ENCODE measurements at regions not wholly inside any gene's neighbourhood (a gene's known extent, or its start where the extent isn't known, plus 50 kb on each side); places are given as distances from the start of the nearest gene placed in this dataset.

DNA sequence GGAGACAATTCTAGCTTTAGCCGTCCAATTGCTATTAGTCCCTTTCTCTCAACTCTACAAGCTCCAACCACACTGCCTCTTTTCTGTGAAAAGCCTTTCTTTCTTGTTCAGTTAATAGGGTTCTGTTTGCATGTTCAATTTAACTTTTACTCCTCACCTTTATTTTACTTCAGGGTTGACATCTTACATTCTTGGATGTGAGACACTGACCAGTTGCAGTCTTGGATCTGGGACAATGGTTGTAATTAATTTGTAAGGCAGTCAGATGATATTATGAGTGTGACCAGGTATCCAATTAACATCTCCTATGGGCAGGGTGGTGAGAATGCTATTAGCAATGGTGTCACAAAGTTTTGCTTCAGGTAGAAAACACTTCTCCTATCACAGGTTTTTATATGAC, 774.5 kb downstream of the TLR4 start:
- FAIRE-seq, result no peak

DNA sequence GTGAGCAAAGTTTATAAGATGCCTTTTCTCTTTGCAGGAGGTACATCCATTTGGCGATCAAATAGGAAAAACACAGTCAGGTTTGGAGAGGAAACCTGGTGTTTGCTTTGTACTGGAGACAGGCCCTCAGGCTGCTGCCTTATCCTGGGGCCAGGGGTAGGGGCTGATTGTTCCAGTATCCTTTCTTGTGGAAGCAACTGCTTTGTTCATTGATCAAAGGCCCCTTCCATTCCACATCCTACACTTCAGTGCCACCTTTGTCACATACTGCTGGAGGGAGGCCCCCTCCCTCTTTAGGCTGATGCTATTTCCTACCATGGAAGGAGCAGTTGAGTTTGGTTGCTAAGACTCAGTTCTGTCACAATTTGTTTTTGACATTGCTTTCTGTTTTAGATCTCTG, 778.1 kb downstream of the TLR4 start:
- Histone ChIP-seq H3K27me3 (no peaks in the 10 kb centered on the region), H3K36me3 (no peaks in the 10 kb centered on the region), H3K27ac (no peak overlapping the region), H3K9me3 (no peaks in the 10 kb centered on the region), H3K4me3 (no peak overlapping the region), H3K4me1 (no peaks in the 10 kb centered on the region)
- no peak for FAIRE-seq
- no peak for ATAC-seq
- TF ChIP-seq, protein P1, sequence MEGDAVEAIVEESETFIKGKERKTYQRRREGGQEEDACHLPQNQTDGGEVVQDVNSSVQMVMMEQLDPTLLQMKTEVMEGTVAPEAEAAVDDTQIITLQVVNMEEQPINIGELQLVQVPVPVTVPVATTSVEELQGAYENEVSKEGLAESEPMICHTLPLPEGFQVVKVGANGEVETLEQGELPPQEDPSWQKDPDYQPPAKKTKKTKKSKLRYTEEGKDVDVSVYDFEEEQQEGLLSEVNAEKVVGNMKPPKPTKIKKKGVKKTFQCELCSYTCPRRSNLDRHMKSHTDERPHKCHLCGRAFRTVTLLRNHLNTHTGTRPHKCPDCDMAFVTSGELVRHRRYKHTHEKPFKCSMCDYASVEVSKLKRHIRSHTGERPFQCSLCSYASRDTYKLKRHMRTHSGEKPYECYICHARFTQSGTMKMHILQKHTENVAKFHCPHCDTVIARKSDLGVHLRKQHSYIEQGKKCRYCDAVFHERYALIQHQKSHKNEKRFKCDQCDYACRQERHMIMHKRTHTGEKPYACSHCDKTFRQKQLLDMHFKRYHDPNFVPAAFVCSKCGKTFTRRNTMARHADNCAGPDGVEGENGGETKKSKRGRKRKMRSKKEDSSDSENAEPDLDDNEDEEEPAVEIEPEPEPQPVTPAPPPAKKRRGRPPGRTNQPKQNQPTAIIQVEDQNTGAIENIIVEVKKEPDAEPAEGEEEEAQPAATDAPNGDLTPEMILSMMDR (IDR thresholded peaks at IDR 0.05), result no peak
- intact Hi-C loops (cut with DNase I), result no loop called here
- DNase-seq, result no peak
- 67 to 84% methylated on average over 1 of the region's 1 CpG for WGBS, 2 donors

More for the DNA sequence above, 774.5 kb downstream of the TLR4 start:
- Histone ChIP-seq H3K27ac (no peak overlapping the region), H3K4me3 (no peak overlapping the region), H3K27me3 (no peaks in the 10 kb centered on the region), H3K36me3 (no peaks in the 10 kb centered on the region), H3K9me3 (no peaks in the 10 kb centered on the region), H3K4me1 (no peaks in the 10 kb centered on the region)
- WGBS, 2 donors, result 33 to 59% methylated on average over 1 of the region's 1 CpG
- TF ChIP-seq, protein P1 (IDR thresholded peaks at IDR 0.05), result no peak
- DNase-seq (no peak), ATAC-seq (no peak)
- intact Hi-C loops (cut with DNase I), result no loop called here

DNA sequence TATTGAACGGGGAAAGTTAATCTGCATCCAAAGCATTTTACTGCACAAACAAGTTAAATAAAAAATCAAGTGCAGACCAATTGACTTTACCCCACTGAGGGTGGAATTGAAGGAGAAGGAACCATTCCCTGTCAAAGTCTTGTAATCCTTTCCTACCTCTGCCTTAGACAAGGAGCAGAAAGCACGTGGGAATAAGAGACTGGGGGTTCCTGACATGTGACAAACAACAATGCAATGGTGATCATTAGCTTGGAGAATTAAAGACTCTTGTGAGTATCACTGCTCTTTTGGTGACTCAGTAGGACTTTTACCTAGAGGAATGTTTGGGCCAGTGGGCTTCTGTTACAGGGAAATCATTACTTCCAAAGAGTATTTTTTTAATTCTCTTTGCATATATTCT, 779.5 kb downstream of the TLR4 start:
- H3K27me3 ChIP-seq, result no peaks in the 10 kb centered on the region
- TF ChIP-seq, protein P1 (IDR thresholded peaks at IDR 0.05), result no peak
- no peak for FAIRE-seq
- DNase-seq, result no peak
- no peak for ATAC-seq
- intact Hi-C loops (cut with DNase I), result no loop called here
- no peaks in the 10 kb centered on the region for H3K36me3 ChIP-seq
- H3K27ac ChIP-seq, result no peak overlapping the region
- no peaks in the 10 kb centered on the region for H3K4me1 ChIP-seq
- no peak overlapping the region for H3K4me3 ChIP-seq
- 26 to 32% methylated on average over 2 of the region's 2 CpGs for WGBS, 2 donors
- no peaks in the 10 kb centered on the region for H3K9me3 ChIP-seq

DNA sequence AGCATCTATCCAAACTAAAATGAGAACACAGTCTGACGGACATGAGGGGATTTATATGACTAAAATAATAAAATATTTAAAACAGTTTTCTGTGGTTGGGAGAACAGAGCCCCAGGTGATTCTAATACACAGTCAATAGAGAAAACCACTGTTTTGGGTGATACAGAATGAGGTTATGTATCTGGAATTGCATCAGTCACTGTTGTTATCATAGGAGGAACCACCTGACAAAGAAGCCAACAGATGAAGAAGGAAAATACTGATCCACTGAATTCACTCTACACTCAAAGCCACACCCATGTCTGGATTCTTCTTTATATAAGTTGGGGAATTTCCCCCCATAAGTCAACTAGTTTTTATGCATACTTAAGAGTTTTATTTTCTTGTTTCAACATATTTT, 799.0 kb downstream of the TLR4 start:
- no peak for FAIRE-seq
- no peak for ATAC-seq
- 20 to 46% methylated on average over 1 of the region's 1 CpG for WGBS, 2 donors

DNA sequence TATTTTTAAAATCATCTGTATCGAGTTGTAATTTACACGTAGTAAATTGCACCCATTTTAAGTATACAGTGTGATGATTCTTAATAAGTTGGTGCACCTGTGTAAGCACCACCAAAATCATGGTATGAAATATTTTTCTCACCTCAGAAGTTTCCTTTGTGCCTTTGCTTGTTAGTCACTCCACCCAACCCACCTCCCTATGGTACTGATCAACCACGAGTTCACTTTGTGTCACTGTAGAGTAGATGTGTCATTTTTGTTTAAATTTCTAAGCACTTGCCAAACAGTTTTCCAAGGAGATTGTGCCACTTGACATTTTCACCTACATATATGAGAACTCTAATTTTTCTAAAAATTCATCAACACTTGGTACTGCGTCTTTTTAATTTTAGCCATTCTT, 806.5 kb downstream of the TLR4 start:
- no peaks in the 10 kb centered on the region for H3K27me3 ChIP-seq
- FAIRE-seq (no peak), ATAC-seq (no peak), DNase-seq (no peak)
- TF ChIP-seq, protein P1 (IDR thresholded peaks at IDR 0.05), result no peak
- H3K4me3 ChIP-seq, result no peak overlapping the region
- intact Hi-C loops (cut with DNase I), result no loop called here
- no peak overlapping the region for H3K27ac ChIP-seq
- no peaks in the 10 kb centered on the region for H3K4me1 ChIP-seq
- 68 to 85% methylated on average over 4 of the region's 4 CpGs for WGBS, 2 donors
- no peaks in the 10 kb centered on the region for H3K36me3 ChIP-seq
- H3K9me3 ChIP-seq, result no peaks in the 10 kb centered on the region

More for the DNA sequence above, 799.0 kb downstream of the TLR4 start:
- Histone ChIP-seq H3K4me3 (no peak overlapping the region), H3K36me3 (no peaks in the 10 kb centered on the region), H3K27ac (no peak overlapping the region), H3K9me3 (no peaks in the 10 kb centered on the region), H3K4me1 (no peaks in the 10 kb centered on the region), H3K27me3 (no peaks in the 10 kb centered on the region)
- TF ChIP-seq, protein P1 (IDR thresholded peaks at IDR 0.05), result no peak
- intact Hi-C loops (cut with DNase I), result no loop called here
- DNase-seq, result no peak
